ENCODE measurements at regions not wholly inside any gene's neighbourhood (a gene's known extent, or its start where the extent isn't known, plus 50 kb on each side); places are given as distances from the start of the nearest gene placed in this dataset.
"Not testable (repeated sequence)": the region's sequence is repeated elsewhere in the genome, so short reads cannot be mapped to it uniquely, and the experiment has no call there.

GRCh38 chrX:137884813-137885212 lies 318.9 kb downstream of the ZIC3 start:
- TF ChIP-seq, protein P1, sequence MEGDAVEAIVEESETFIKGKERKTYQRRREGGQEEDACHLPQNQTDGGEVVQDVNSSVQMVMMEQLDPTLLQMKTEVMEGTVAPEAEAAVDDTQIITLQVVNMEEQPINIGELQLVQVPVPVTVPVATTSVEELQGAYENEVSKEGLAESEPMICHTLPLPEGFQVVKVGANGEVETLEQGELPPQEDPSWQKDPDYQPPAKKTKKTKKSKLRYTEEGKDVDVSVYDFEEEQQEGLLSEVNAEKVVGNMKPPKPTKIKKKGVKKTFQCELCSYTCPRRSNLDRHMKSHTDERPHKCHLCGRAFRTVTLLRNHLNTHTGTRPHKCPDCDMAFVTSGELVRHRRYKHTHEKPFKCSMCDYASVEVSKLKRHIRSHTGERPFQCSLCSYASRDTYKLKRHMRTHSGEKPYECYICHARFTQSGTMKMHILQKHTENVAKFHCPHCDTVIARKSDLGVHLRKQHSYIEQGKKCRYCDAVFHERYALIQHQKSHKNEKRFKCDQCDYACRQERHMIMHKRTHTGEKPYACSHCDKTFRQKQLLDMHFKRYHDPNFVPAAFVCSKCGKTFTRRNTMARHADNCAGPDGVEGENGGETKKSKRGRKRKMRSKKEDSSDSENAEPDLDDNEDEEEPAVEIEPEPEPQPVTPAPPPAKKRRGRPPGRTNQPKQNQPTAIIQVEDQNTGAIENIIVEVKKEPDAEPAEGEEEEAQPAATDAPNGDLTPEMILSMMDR (IDR thresholded peaks at IDR 0.05), result not testable (repeated sequence)
- not testable (repeated sequence) for TF ChIP-seq EP300 (IDR thresholded peaks at IDR 0.05)
